Immature natural killer cell (primary cell): ENCODE measurements at regions not wholly inside any gene's neighbourhood (a gene's known extent, or its start where the extent isn't known, plus 50 kb on each side); places are given as distances from the start of the nearest gene placed in this dataset.

Source experiments
- DNase-seq, 3 donors: peaks; one replicate each; pipeline ENCODE4 v3.0.0; 2022; ENCODE audit warnings: mixed read lengths in 1 of 3
- H3K27ac Mint-ChIP-seq, 6 donors: one replicate each; pipeline ENCODE4 v1.8.0; 2020; ENCODE audit warnings: mixed read lengths in 6 of 6, mild to moderate bottlenecking in 5 of 6, inconsistent platforms in 4 of 6, moderate library complexity in 3 of 6
- H3K27me3 Mint-ChIP-seq, 3 donors: one replicate each; pipeline ENCODE4 v1.8.0; 2020 to 2021; ENCODE audit warnings: low read depth in 3 of 3, mild to moderate bottlenecking in 3 of 3, mixed read lengths in 3 of 3, moderate library complexity in 3 of 3, inconsistent platforms in 1 of 3
- H3K36me3 Mint-ChIP-seq, 3 donors: one replicate each; pipeline ENCODE4 v1.8.0; 2020; ENCODE audit warnings: mixed read lengths in 3 of 3, inconsistent platforms in 2 of 3, mild to moderate bottlenecking in 2 of 3
- H3K4me1 Mint-ChIP-seq, 2 donors: one replicate each; pipeline ENCODE4 v1.8.0; 2020; ENCODE audit warnings: inconsistent platforms in 2 of 2, mild to moderate bottlenecking in 2 of 2, mixed read lengths in 2 of 2, moderate library complexity in 1 of 2
- H3K4me3 Mint-ChIP-seq, 5 donors: one replicate each; pipeline ENCODE4 v1.8.0; 2020; ENCODE audit warnings: mild to moderate bottlenecking in 5 of 5, mixed read lengths in 5 of 5, inconsistent platforms in 3 of 5, moderate library complexity in 3 of 5
- H3K9me3 Mint-ChIP-seq, 6 donors: one replicate each; pipeline ENCODE4 v1.8.0; 2020; ENCODE audit warnings: mild to moderate bottlenecking in 6 of 6, mixed read lengths in 6 of 6, inconsistent platforms in 4 of 6, moderate library complexity in 3 of 6

DNA sequence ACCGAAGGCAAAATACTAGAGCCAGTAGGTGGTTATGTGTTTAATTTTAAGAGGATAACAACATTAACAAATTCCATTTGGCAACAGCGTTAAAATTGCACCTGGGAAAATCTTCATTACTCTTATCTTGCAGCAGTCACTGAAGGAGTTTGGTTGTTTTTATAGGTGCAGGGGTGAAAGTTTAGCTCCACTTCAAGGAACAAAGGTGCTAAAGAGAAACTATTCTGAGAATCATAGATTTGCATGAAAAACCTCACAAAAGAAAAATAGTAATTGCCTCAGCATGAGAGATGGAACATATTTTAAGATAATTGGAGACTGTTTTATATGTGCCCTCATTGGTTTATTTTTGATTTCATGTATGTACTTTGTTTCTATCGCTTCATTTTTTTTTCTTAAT, 444.4 kb downstream of the UTRN start:
- Mint-ChIP-seq H3K4me3 (no peak overlapping the region), H3K36me3 (peaks cover 0 to 33% (median 18%) of the 10 kb centered on the region in 3 donors), H3K9me3 (no peaks in the 10 kb centered on the region), H3K27me3 (peaks cover 4 to 8% (median 6%) of the 10 kb centered on the region in 3 donors), H3K4me1 (peaks cover 31 to 63% of the 10 kb centered on the region in 2 donors), H3K27ac (peak overlapping the region in 3 of 6 donors; percentile 25 to 57 (median 28))
- DNase-seq = no peak

- peak overlapping the region in 2 of 6 donors; percentile 10 to 75 for H3K27ac Mint-ChIP-seq
- peaks cover 4 to 11% (median 9%) of the 10 kb centered on the region in 3 donors for H3K27me3 Mint-ChIP-seq
- no peak overlapping the region for H3K4me3 Mint-ChIP-seq
These were observed 445.0 kb downstream of the UTRN start for GRCh38 chr6:144730088-144730645.

GRCh38 chr6:144731229-144731628, 446.1 kb downstream of the UTRN start:
- Mint-ChIP-seq H3K9me3 (no peaks in the 10 kb centered on the region), H3K36me3 (peaks cover 7 to 35% (median 20%) of the 10 kb centered on the region in 3 donors), H3K4me3 (no peak overlapping the region), H3K27ac (peak overlapping the region in 1 of 6 donors; percentile 17), H3K27me3 (peaks cover 4 to 12% (median 11%) of the 10 kb centered on the region in 3 donors), H3K4me1 (peaks cover 18 to 62% of the 10 kb centered on the region in 2 donors)
- no peak for DNase-seq

More at GRCh38 chr6:144730088-144730645, 445.0 kb downstream of the UTRN start:
- Mint-ChIP-seq H3K4me1 (peaks cover 26 to 63% of the 10 kb centered on the region in 2 donors), H3K36me3 (peaks cover 3 to 30% (median 22%) of the 10 kb centered on the region in 3 donors), H3K9me3 (no peaks in the 10 kb centered on the region)
- no peak for DNase-seq

GRCh38 chr6:144736763-144737162, 451.6 kb downstream of the UTRN start:
- DNase-seq = no peak

DNA sequence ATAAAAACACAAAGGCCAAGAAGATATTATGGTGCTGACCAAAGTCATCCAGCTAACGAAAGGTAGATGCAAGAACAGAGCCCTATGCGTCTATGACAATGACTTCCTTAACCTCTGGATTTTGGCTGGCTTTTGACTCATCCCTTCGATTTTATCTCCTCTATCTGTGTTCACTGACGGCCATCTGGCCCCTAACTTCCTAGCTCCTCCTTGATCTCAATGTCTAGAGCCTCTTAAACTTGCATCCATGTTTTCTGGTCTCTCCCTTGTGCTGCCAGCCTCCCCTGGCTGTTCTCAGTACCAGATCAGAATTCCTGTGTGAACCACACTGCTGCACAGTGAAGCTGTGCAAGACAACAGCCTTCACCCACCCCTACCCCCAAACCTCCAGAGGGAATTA, 452.9 kb downstream of the UTRN start:
- Mint-ChIP-seq H3K27ac (peak overlapping the region in 5 of 6 donors; percentile 9 to 84 (median 44)), H3K4me1 (peaks cover 11 to 75% of the 10 kb centered on the region in 2 donors), H3K4me3 (no peak overlapping the region), H3K27me3 (peaks cover 2 to 16% (median 14%) of the 10 kb centered on the region in 3 donors), H3K9me3 (no peaks in the 10 kb centered on the region), H3K36me3 (peaks cover 14 to 45% (median 25%) of the 10 kb centered on the region in 3 donors)
- DNase-seq = no peak

More at GRCh38 chr6:144736763-144737162, 451.6 kb downstream of the UTRN start:
- peaks cover 10 to 63% of the 10 kb centered on the region in 2 donors for H3K4me1 Mint-ChIP-seq
- H3K27ac Mint-ChIP-seq = peak overlapping the region in 5 of 6 donors; percentile 18 to 53 (median 48)
- peaks cover 2 to 15% (median 14%) of the 10 kb centered on the region in 3 donors for H3K27me3 Mint-ChIP-seq
- H3K36me3 Mint-ChIP-seq = peaks cover 12 to 48% (median 25%) of the 10 kb centered on the region in 3 donors
- H3K9me3 Mint-ChIP-seq = no peaks in the 10 kb centered on the region
- H3K4me3 Mint-ChIP-seq = no peak overlapping the region

DNA sequence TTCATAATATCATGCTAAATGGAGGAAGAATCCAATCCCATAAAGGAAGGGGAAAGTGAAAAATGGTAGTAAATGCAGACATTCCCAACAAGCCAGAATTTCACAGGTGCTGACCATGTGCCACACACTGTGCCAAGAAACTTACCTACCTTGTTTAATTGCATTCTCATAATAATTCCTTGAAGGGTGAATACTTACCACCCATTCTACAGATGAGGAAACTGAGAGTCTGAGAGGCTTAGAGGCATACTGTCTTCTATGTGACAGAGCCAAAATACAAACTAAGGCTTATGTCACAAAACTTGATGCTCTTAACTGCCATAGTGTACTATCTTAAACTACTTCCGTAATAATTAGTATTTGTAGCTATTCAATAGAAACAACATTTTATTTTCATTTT, 454.7 kb downstream of the UTRN start:
- H3K36me3 Mint-ChIP-seq = peaks cover 13 to 29% (median 15%) of the 10 kb centered on the region in 3 donors
- no peak overlapping the region for H3K4me3 Mint-ChIP-seq
- no peak for DNase-seq
- no peaks in the 10 kb centered on the region for H3K9me3 Mint-ChIP-seq
- H3K27ac Mint-ChIP-seq = peak overlapping the region in 1 of 6 donors; percentile 43
- H3K27me3 Mint-ChIP-seq = peaks cover 2 to 14% (median 13%) of the 10 kb centered on the region in 3 donors
- H3K4me1 Mint-ChIP-seq = peaks cover 9 to 69% of the 10 kb centered on the region in 2 donors

GRCh38 chr6:144741659-144742058, 456.5 kb downstream of the UTRN start:
- Mint-ChIP-seq H3K36me3 (peaks cover 7 to 23% (median 11%) of the 10 kb centered on the region in 3 donors), H3K4me1 (peaks cover 8 to 62% of the 10 kb centered on the region in 2 donors), H3K27me3 (peaks cover 1 to 10% (median 8%) of the 10 kb centered on the region in 3 donors), H3K9me3 (no peaks in the 10 kb centered on the region), H3K27ac (peak overlapping the region in 3 of 6 donors; percentile 8 to 68 (median 59)), H3K4me3 (no peak overlapping the region)
- no peak for DNase-seq

DNA sequence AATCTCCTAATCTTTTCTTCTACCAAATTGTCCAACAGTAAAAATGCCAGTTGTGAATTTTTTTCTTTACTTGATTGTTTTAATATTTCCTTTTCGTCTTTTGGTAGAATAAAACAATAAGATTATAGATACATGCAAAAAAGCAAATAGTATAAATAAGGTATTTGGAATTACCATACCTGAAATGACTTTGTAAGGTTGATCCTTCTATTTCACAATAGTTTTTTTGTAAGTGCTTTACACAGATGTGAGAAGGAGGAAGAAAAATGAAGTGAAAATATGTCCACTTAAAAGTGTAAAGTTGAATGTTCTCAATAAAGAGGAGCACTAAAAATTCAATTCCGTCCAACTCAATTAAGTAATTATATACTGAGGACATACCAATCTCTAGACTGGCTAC, 457.6 kb downstream of the UTRN start:
- no peaks in the 10 kb centered on the region for H3K9me3 Mint-ChIP-seq
- peaks cover 15 to 66% of the 10 kb centered on the region in 2 donors for H3K4me1 Mint-ChIP-seq
- H3K36me3 Mint-ChIP-seq = peaks cover 5 to 19% (median 7%) of the 10 kb centered on the region in 3 donors
- peaks cover 0 to 8% (median 7%) of the 10 kb centered on the region in 3 donors for H3K27me3 Mint-ChIP-seq
- DNase-seq = no peak
- H3K27ac Mint-ChIP-seq = peak overlapping the region in 3 of 6 donors; percentile 10 to 69 (median 50)
- no peak overlapping the region for H3K4me3 Mint-ChIP-seq

- DNase-seq = no peak
- H3K4me1 Mint-ChIP-seq = peaks cover 12 to 63% of the 10 kb centered on the region in 2 donors
- no peak overlapping the region for H3K4me3 Mint-ChIP-seq
- H3K9me3 Mint-ChIP-seq = no peaks in the 10 kb centered on the region
- H3K36me3 Mint-ChIP-seq = peaks cover 4 to 18% (median 7%) of the 10 kb centered on the region in 3 donors
- peaks cover 0 to 12% (median 2%) of the 10 kb centered on the region in 3 donors for H3K27me3 Mint-ChIP-seq
- H3K27ac Mint-ChIP-seq = peak overlapping the region in 5 of 6 donors; percentile 12 to 51 (median 42)
These were observed 459.6 kb downstream of the UTRN start for GRCh38 chr6:144744720-144745119.

- Mint-ChIP-seq H3K27ac (peak overlapping the region in 4 of 6 donors; percentile 32 to 46 (median 40)), H3K4me1 (peaks cover 15 to 63% of the 10 kb centered on the region in 2 donors), H3K4me3 (no peak overlapping the region), H3K9me3 (no peaks in the 10 kb centered on the region), H3K27me3 (peaks cover 0 to 12% (median 5%) of the 10 kb centered on the region in 3 donors), H3K36me3 (peaks cover 7 to 23% (median 11%) of the 10 kb centered on the region in 3 donors)
- DNase-seq = no peak
These were observed 460.3 kb downstream of the UTRN start for GRCh38 chr6:144745439-144745838.

- no peak for DNase-seq
- peaks cover 4 to 17% (median 7%) of the 10 kb centered on the region in 3 donors for H3K36me3 Mint-ChIP-seq
- H3K4me1 Mint-ChIP-seq = peaks cover 15 to 55% of the 10 kb centered on the region in 2 donors
- no peak overlapping the region for H3K4me3 Mint-ChIP-seq
- peaks cover 0 to 6% (median 5%) of the 10 kb centered on the region in 3 donors for H3K27me3 Mint-ChIP-seq
- H3K27ac Mint-ChIP-seq = peak overlapping the region; percentile 20 to 82 (median 42)
- no peaks in the 10 kb centered on the region for H3K9me3 Mint-ChIP-seq
These were observed 461.9 kb downstream of the UTRN start for GRCh38 chr6:144746902-144747469.

GRCh38 chr6:144749263-144749662, 464.1 kb downstream of the UTRN start:
- peaks cover 8 to 27% (median 20%) of the 10 kb centered on the region in 3 donors for H3K36me3 Mint-ChIP-seq
- DNase-seq = no peak
- no peak overlapping the region for H3K4me3 Mint-ChIP-seq
- H3K27me3 Mint-ChIP-seq = peaks cover 0 to 11% (median 8%) of the 10 kb centered on the region in 3 donors
- H3K27ac Mint-ChIP-seq = no peak overlapping the region
- H3K9me3 Mint-ChIP-seq = no peaks in the 10 kb centered on the region
- H3K4me1 Mint-ChIP-seq = peaks cover 18 to 59% of the 10 kb centered on the region in 2 donors

- peaks cover 9 to 45% of the 10 kb centered on the region in 2 donors for H3K4me1 Mint-ChIP-seq
- H3K4me3 Mint-ChIP-seq = no peak overlapping the region
- no peaks in the 10 kb centered on the region for H3K9me3 Mint-ChIP-seq
- H3K36me3 Mint-ChIP-seq = peaks cover 8 to 35% (median 24%) of the 10 kb centered on the region in 3 donors
- DNase-seq = no peak
- peaks cover 0 to 8% (median 8%) of the 10 kb centered on the region in 3 donors for H3K27me3 Mint-ChIP-seq
- H3K27ac Mint-ChIP-seq = peak overlapping the region in 4 of 6 donors; percentile 27 to 58 (median 46)
These were observed 468.0 kb downstream of the UTRN start for GRCh38 chr6:144753023-144753705.
